ENCODE measurements at regions not wholly inside any gene's neighbourhood (a gene's known extent, or its start where the extent isn't known, plus 50 kb on each side); places are given as distances from the start of the nearest gene placed in this dataset.

DNA sequence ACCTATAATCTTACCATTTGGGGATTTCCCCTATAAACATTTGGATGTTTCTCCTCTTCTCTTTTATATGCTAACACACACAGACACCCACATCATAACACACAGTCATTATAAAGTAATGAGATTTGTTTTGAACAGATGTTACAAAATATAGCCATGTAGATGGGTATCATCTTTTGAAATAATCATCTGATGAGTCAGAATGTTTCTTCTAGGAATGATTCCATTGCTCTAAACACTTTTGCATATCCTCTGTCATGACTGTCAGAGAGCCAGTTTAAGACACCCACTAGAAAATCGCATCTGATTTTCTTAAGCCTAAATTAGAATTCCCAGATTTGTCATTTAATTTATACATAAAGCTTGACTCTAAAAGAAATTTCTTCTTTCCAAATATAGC is 442.6 kb downstream of the CMPK2 start:
- no peak overlapping the region for H3K4me3 Mint-ChIP-seq
- CTCF ChIA-PET, result no interaction called here
- H3K36me3 Mint-ChIP-seq, result peaks cover 56% of the 10 kb centered on the region
- ATAC-seq (no peak), DNase-seq (ENCODE audit: low spot score) (no peak)
- H3K27me3 Mint-ChIP-seq (ENCODE audit: low read depth), result peaks cover 6% of the 10 kb centered on the region; the same call in 1 of the 2 replicates
- POLR2A ChIA-PET, result no interaction called here
- peaks cover 75% of the 10 kb centered on the region for H3K9me3 Mint-ChIP-seq
- TF ChIP-seq, protein P1, sequence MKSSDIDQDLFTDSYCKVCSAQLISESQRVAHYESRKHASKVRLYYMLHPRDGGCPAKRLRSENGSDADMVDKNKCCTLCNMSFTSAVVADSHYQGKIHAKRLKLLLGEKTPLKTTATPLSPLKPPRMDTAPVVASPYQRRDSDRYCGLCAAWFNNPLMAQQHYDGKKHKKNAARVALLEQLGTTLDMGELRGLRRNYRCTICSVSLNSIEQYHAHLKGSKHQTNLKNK (CRISPR knock-in tag; IDR thresholded peaks at IDR 0.05), result no peak
- TF ChIP-seq NFYB (CRISPR knock-in tag; conservative IDR thresholded peaks at IDR 0.05; ENCODE audit: low read depth) (no peak), TEAD4 (CRISPR knock-in tag; IDR thresholded peaks at IDR 0.05) (no peak), ZNF396 (CRISPR knock-in tag; IDR thresholded peaks at IDR 0.05; ENCODE audit: borderline replicate concordance) (no peak), GTF2I (CRISPR knock-in tag; conservative IDR thresholded peaks at IDR 0.05) (no peak), FOXK1 (CRISPR knock-in tag; IDR thresholded peaks at IDR 0.05) (no peak), ERG (CRISPR knock-in tag; IDR thresholded peaks at IDR 0.05) (no peak), ZBTB21 (CRISPR knock-in tag; IDR thresholded peaks at IDR 0.05; ENCODE audit: borderline replicate concordance) (no peak), NR1H2 (CRISPR knock-in tag; IDR thresholded peaks at IDR 0.05) (no peak), NFE2L1 (CRISPR knock-in tag; IDR thresholded peaks at IDR 0.05) (no peak), NR2C2 (CRISPR knock-in tag; IDR thresholded peaks at IDR 0.05) (no peak)
- TF ChIP-seq, protein P2, sequence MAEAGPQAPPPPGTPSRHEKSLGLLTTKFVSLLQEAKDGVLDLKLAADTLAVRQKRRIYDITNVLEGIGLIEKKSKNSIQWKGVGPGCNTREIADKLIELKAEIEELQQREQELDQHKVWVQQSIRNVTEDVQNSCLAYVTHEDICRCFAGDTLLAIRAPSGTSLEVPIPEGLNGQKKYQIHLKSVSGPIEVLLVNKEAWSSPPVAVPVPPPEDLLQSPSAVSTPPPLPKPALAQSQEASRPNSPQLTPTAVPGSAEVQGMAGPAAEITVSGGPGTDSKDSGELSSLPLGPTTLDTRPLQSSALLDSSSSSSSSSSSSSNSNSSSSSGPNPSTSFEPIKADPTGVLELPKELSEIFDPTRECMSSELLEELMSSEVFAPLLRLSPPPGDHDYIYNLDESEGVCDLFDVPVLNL (CRISPR knock-in tag; IDR thresholded peaks at IDR 0.05; ENCODE audit: borderline replicate concordance, low read depth), result no peak
- TF ChIP-seq, protein P3, sequence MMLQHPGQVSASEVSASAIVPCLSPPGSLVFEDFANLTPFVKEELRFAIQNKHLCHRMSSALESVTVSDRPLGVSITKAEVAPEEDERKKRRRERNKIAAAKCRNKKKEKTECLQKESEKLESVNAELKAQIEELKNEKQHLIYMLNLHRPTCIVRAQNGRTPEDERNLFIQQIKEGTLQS (CRISPR knock-in tag; conservative IDR thresholded peaks at IDR 0.05), result no peak
- TF ChIP-seq, protein P4, sequence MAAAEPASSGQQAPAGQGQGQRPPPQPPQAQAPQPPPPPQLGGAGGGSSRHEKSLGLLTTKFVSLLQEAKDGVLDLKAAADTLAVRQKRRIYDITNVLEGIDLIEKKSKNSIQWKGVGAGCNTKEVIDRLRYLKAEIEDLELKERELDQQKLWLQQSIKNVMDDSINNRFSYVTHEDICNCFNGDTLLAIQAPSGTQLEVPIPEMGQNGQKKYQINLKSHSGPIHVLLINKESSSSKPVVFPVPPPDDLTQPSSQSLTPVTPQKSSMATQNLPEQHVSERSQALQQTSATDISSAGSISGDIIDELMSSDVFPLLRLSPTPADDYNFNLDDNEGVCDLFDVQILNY (CRISPR knock-in tag; IDR thresholded peaks at IDR 0.05), result no peak
- TF ChIP-seq, protein P5, sequence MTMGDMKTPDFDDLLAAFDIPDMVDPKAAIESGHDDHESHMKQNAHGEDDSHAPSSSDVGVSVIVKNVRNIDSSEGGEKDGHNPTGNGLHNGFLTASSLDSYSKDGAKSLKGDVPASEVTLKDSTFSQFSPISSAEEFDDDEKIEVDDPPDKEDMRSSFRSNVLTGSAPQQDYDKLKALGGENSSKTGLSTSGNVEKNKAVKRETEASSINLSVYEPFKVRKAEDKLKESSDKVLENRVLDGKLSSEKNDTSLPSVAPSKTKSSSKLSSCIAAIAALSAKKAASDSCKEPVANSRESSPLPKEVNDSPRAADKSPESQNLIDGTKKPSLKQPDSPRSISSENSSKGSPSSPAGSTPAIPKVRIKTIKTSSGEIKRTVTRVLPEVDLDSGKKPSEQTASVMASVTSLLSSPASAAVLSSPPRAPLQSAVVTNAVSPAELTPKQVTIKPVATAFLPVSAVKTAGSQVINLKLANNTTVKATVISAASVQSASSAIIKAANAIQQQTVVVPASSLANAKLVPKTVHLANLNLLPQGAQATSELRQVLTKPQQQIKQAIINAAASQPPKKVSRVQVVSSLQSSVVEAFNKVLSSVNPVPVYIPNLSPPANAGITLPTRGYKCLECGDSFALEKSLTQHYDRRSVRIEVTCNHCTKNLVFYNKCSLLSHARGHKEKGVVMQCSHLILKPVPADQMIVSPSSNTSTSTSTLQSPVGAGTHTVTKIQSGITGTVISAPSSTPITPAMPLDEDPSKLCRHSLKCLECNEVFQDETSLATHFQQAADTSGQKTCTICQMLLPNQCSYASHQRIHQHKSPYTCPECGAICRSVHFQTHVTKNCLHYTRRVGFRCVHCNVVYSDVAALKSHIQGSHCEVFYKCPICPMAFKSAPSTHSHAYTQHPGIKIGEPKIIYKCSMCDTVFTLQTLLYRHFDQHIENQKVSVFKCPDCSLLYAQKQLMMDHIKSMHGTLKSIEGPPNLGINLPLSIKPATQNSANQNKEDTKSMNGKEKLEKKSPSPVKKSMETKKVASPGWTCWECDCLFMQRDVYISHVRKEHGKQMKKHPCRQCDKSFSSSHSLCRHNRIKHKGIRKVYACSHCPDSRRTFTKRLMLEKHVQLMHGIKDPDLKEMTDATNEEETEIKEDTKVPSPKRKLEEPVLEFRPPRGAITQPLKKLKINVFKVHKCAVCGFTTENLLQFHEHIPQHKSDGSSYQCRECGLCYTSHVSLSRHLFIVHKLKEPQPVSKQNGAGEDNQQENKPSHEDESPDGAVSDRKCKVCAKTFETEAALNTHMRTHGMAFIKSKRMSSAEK (CRISPR knock-in tag; IDR thresholded peaks at IDR 0.05; ENCODE audit: borderline replicate concordance), result no peak
- TF ChIP-seq, protein P6, sequence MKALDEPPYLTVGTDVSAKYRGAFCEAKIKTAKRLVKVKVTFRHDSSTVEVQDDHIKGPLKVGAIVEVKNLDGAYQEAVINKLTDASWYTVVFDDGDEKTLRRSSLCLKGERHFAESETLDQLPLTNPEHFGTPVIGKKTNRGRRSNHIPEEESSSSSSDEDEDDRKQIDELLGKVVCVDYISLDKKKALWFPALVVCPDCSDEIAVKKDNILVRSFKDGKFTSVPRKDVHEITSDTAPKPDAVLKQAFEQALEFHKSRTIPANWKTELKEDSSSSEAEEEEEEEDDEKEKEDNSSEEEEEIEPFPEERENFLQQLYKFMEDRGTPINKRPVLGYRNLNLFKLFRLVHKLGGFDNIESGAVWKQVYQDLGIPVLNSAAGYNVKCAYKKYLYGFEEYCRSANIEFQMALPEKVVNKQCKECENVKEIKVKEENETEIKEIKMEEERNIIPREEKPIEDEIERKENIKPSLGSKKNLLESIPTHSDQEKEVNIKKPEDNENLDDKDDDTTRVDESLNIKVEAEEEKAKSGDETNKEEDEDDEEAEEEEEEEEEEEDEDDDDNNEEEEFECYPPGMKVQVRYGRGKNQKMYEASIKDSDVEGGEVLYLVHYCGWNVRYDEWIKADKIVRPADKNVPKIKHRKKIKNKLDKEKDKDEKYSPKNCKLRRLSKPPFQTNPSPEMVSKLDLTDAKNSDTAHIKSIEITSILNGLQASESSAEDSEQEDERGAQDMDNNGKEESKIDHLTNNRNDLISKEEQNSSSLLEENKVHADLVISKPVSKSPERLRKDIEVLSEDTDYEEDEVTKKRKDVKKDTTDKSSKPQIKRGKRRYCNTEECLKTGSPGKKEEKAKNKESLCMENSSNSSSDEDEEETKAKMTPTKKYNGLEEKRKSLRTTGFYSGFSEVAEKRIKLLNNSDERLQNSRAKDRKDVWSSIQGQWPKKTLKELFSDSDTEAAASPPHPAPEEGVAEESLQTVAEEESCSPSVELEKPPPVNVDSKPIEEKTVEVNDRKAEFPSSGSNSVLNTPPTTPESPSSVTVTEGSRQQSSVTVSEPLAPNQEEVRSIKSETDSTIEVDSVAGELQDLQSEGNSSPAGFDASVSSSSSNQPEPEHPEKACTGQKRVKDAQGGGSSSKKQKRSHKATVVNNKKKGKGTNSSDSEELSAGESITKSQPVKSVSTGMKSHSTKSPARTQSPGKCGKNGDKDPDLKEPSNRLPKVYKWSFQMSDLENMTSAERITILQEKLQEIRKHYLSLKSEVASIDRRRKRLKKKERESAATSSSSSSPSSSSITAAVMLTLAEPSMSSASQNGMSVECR (CRISPR knock-in tag; IDR thresholded peaks at IDR 0.05; ENCODE audit: borderline replicate concordance), result no peak
- H3K4me1 Mint-ChIP-seq, result no peaks in the 10 kb centered on the region
- H3K27ac Mint-ChIP-seq, result no peak overlapping the region

All from WTC11 (cell line).